ENCODE measurements at regions not wholly inside any gene's neighbourhood (a gene's known extent, or its start where the extent isn't known, plus 50 kb on each side); places are given as distances from the start of the nearest gene placed in this dataset.

- TF ChIP-seq POLR2A (IDR thresholded peaks at IDR 0.05) (no peak), CTCF (IDR thresholded peaks at IDR 0.05) (no peak)
These were observed 311.7 kb upstream of the TLE3 start for GRCh38 chr15:70409388-70409787.
